PFSK-1 (cell line): ENCODE measurements at regions not wholly inside any gene's neighbourhood (a gene's known extent, or its start where the extent isn't known, plus 50 kb on each side); places are given as distances from the start of the nearest gene placed in this dataset.

Experiments
- FOXP2 ChIP-seq: optimal IDR thresholded peaks from 2 replicates; pipeline ENCODE3; 2011; ENCODE audit warnings: borderline replicate concordance, control low read depth, inconsistent platforms; ENCODE audit not compliant: insufficient read depth; ENCODE audit errors: extremely low read length, extremely low read depth
- POLR2AphosphoS5 ChIP-seq: IDR thresholded peaks from 2 replicates; pipeline ENCODE4 v1.6.1; 2012; ENCODE audit warnings: low read depth, mild to moderate bottlenecking, control low read depth, low read length, moderate library complexity
- SIN3A ChIP-seq: IDR thresholded peaks from 2 replicates; pipeline ENCODE4 v1.6.1; 2012; ENCODE audit warnings: mild to moderate bottlenecking, low read length, moderate library complexity, borderline replicate concordance; ENCODE audit not compliant: insufficient read depth
- TAF1 ChIP-seq: IDR thresholded peaks from 2 replicates; pipeline ENCODE4 v1.6.1; 2012; ENCODE audit warnings: low read length, control low read depth, borderline replicate concordance; ENCODE audit not compliant: insufficient read depth
- TF ChIP-seq, protein P1 (sequence below), 2 experiments: IDR thresholded peaks; 2 replicates each; pipeline versions ENCODE4 v1.6.1 to v1.8.0; 2011 to 2012; ENCODE audit warnings: low read depth in 2 of 2, low read length in 2 of 2, control low read depth in 1 of 2, inconsistent platforms in 1 of 2, mild to moderate bottlenecking in 1 of 2, moderate library complexity in 1 of 2; ENCODE audit not compliant: insufficient read depth in 1 of 2

DNA sequence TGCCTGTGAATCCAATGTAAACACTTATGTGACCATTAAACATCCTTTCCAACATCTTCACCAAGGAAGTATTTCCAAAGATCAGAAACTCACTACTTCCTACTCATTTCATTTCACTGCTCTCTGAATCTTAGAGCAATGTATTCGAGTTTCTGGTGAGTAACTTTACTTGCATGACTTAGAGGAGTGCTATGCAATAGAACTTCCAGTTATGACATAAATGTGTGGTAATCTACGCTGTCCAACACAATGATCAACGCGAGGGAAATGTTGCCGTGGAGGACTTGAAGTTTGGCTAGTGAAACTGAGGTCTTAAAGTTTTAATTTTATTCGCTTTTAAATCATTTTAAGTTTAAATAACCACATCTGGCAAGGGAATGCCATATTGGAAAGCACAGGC is 1326.3 kb downstream of the XPNPEP1 start:
- TF ChIP-seq SIN3A (no peak), POLR2AphosphoS5 (no peak), TAF1 (no peak), FOXP2 (no peak)
- TF ChIP-seq, protein P1, sequence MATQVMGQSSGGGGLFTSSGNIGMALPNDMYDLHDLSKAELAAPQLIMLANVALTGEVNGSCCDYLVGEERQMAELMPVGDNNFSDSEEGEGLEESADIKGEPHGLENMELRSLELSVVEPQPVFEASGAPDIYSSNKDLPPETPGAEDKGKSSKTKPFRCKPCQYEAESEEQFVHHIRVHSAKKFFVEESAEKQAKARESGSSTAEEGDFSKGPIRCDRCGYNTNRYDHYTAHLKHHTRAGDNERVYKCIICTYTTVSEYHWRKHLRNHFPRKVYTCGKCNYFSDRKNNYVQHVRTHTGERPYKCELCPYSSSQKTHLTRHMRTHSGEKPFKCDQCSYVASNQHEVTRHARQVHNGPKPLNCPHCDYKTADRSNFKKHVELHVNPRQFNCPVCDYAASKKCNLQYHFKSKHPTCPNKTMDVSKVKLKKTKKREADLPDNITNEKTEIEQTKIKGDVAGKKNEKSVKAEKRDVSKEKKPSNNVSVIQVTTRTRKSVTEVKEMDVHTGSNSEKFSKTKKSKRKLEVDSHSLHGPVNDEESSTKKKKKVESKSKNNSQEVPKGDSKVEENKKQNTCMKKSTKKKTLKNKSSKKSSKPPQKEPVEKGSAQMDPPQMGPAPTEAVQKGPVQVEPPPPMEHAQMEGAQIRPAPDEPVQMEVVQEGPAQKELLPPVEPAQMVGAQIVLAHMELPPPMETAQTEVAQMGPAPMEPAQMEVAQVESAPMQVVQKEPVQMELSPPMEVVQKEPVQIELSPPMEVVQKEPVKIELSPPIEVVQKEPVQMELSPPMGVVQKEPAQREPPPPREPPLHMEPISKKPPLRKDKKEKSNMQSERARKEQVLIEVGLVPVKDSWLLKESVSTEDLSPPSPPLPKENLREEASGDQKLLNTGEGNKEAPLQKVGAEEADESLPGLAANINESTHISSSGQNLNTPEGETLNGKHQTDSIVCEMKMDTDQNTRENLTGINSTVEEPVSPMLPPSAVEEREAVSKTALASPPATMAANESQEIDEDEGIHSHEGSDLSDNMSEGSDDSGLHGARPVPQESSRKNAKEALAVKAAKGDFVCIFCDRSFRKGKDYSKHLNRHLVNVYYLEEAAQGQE (IDR thresholded peaks at IDR 0.05; ENCODE audit: insufficient read depth in 1 of 2, low read depth in 2 of 2, low read length in 2 of 2): no peak
